Stimulated activated CD8-positive, alpha-beta memory T cell treated with anti-CD3 and anti-CD28 coated beads, Interleukin-7, amount 100 ng/mL, for 1 hour (primary cell): ENCODE measurements at regions not wholly inside any gene's neighbourhood (a gene's known extent, or its start where the extent isn't known, plus 50 kb on each side); places are given as distances from the start of the nearest gene placed in this dataset.
"Not testable (repeated sequence)": the region's sequence is repeated elsewhere in the genome, so short reads cannot be mapped to it uniquely, and the experiment has no call there.

Experiments used
- DNase-seq, 2 donors: peaks; one replicate each; pipeline ENCODE4 v3.0.0-alpha.2; 2020; ENCODE audit warnings: low read depth in 2 of 2

DNA sequence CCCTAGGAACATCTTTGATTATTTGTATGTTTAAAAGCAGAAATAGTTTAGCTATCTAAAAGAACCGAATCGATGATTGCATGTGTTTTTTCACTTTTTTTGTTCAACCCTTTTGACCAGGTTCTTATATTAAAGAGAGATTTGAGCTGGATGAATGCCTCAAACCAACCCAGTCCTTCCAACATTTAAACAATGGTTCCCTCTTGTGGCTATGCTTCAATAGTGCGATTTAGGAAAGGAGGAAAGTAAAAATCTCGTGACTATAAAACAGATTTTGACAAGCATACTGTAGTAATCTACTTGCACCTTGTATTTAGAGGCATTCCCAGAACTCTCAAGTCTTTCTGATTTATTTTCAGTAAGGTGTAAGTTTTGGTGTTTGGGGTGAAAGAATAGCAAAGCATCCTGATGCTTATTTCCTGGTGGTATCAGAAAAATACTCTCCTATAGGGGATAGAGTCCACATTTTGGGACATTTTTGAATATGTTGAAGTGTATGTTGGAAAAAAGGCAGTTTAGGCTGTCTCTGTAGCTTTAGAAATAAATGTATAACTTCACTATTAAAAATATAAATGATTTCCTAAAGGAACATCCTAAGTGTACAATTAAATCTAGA, 159.6 kb upstream of the KCNH8 start:
- no peak for DNase-seq

GRCh38 chr3:18987862-18988447, 160.4 kb upstream of the KCNH8 start:
- DNase-seq = no peak

DNA sequence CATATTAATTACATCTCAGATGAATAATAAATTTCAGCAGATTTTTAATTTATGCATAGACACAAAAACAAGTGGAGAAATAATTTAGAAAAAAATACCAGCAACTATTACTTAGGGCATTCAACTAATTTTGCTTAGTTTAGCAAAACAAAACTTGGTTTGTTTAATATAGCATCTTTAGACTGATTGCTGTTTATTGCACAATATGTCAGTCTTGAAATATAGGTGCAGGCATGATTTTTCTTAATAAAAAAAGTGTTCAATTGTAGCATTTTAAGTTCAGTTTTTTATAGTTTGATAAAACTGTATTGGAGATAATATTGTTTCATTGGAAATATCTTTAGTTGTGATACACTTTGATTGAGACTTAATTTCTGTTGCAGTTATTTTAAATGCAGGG, 161.2 kb upstream of the KCNH8 start:
- no peak for DNase-seq

GRCh38 chr3:18982920-18983319, 165.4 kb upstream of the KCNH8 start:
- DNase-seq = no peak

GRCh38 chr3:18976102-18976501, 172.2 kb upstream of the KCNH8 start:
- not testable (repeated sequence) for DNase-seq

DNA sequence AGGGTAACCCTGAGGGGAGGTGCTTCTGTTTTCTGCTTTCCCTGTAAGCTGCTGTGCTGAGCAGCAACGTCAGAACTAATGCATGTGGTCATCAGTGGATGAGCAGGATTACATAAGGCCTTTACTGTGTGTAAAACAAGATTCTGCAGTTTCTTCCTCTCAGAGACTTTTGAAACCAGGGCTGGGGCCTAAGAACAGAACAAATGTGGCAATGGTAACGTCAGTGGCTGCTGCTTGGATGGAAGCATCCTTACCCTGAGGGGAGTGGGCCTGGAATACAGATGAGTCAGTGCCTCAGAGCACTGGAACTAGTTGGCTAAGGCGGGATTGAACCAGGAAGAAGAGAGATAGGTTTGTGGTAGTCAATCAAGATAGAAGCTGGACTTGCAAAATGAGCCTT, 180.2 kb upstream of the KCNH8 start:
- no peak for DNase-seq

- DNase-seq = no peak
Measured at GRCh38 chr3:18965781-18966180, 182.5 kb upstream of the KCNH8 start.

- DNase-seq = no peak
Measured at GRCh38 chr3:18964640-18965039, 183.7 kb upstream of the KCNH8 start.

DNA sequence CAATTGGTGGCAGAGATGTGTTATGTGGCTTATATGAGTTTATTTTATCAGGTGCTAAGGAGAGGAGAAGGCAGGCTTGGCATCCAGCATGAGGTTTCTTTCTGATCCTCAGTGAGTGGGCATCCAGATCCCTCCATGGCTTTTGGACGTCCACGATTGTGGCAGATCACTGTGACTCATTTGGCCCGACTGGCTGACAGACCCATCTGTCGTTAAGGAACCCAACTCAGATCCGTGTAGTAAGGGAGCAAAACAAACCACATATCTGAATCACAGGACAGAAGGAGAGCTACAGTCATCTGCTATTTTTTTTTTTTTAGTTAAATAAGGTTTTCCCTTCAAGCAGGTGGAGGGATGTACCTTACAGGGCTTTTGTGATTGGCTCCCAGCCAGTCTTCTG, 197.0 kb upstream of the KCNH8 start:
- DNase-seq = no peak

- no peak for DNase-seq
Measured at GRCh38 chr3:18946524-18946923, 201.8 kb upstream of the KCNH8 start.

DNA sequence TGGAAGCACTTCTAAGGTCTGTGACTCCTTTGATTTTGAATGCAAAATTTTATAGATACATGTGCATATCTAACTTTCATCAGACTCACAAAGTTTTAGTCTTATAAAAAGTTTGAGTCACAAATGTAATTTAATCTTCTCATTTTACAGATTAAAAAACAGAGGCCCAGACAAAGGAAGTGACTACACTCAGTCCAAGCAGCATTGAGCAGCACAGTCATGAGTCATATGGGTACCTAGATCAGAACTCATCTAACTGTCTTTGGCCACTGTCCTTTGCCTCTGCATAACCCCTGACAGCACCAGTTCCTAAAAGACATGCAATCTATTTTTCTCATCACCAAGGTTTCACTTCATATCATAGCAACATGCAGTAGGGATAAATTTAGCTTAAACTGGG, 210.7 kb upstream of the KCNH8 start:
- no peak for DNase-seq

- no peak for DNase-seq
Measured at GRCh38 chr3:18919158-18919557, 229.2 kb upstream of the KCNH8 start.

DNA sequence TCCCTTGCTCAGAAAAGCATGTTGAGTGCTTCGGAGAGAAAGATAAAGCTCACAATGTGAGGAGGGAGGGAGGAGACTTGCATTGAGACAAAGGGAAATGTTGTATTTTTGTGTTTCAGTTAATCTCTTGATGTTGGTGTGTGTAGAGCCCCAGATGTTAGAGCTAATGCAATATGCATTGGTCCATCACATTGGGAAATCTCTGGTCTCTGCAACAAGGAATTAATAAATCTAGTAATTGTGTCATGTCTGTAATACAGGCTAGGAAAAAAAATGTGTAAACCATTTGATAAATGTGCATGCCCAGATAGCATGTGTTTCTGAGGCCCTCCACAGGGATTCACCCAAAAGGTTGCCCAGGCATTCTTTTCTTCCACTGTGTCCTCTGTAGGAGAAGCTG, 230.4 kb upstream of the KCNH8 start:
- no peak for DNase-seq

DNA sequence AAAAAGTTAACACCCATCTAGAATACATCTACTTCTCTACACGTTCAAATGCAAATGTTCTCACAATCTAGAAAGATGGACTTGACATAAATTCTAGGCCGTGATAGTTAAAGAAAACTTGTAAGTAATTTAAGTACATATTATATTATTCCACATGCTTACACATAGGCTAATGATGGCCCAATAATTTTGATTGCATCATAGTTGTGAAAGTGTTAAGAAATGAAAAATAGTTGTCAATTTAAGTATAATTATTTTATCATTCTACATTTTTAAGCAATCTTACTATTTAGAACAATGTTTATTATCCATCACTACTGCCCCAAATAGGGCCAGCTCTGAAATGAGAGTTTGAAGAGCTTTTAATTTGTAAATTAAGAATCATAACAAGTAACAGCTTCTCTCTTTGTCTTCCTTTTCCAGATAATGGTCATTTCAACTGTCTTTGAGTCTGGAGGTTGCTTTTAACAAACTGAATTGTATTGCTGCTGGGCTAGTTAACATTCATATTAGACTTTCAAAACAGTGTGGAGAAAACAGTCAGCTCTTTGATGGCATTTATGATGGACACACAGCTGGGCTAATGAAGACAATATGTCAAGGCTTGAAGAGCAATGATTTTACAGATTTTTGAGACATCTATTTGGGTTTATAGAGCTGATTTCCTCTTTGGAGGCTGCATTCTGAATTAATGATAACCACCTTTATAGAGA, 246.1 kb upstream of the KCNH8 start:
- no peak for DNase-seq

- DNase-seq = no peak
Measured at GRCh38 chr3:18901571-18901970, 246.7 kb upstream of the KCNH8 start.

DNA sequence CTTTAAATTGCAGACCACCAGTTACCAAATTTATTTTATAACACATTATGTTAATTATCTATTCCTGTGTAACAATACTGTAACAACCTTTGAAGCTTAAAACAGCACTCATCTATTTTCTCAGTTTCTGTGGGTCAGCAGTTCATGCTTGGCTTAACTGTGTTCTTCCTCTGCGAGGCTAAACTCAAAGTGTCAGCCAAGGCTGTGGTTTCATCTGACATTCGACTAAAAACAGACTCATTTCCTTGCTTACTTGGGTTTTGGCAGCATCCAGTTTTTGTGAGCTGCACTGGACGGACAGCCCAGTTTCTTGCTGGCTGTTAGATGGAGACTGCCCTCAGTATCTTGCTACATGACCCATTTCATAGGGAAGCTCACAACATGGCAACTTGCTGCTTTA, 247.3 kb upstream of the KCNH8 start:
- DNase-seq = no peak

DNA sequence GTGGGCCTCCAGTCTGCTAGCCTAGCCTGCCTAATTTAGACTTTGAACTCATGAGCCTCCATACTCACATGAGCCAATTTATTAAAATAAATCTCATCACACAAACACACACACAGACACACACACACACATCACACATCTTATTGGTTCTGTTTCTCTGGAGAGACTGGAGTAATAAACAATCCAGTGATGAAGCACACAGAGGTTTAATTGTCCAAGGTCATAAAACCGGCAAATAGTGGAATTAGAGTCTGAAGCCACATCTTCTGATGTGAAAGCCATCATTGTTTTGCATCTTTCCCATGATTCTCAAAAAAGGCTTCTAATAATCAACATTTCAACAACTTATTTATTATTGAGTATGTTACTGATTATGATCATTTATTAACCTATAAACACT, 249.4 kb upstream of the KCNH8 start:
- DNase-seq = no peak

GRCh38 chr3:18892756-18893155, 255.6 kb upstream of the KCNH8 start:
- DNase-seq = no peak

GRCh38 chr3:18892047-18892446, 256.3 kb upstream of the KCNH8 start:
- DNase-seq = no peak

- no peak for DNase-seq
Measured at GRCh38 chr3:18891641-18892040, 256.7 kb upstream of the KCNH8 start.

DNA sequence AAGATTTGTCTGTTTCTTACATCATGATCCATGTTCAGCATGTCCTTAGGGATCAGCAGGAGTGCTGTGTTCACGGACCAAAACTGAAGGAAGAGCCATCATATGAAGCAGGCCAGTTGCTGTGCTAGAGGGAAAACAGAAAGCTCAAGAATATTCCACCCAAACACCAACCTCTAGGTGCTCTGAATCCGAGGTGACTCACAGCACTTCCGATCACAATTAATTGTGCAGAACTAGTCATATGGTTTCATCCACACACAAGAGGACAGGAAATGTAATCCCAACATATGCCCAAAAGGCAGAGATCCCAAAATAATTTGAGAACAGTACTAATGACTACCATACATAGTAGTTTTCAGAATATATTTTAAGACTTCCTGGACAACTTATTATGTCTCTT, 257.9 kb upstream of the KCNH8 start:
- no peak for DNase-seq

GRCh38 chr3:18888819-18889218, 259.5 kb upstream of the KCNH8 start:
- DNase-seq = no peak

DNA sequence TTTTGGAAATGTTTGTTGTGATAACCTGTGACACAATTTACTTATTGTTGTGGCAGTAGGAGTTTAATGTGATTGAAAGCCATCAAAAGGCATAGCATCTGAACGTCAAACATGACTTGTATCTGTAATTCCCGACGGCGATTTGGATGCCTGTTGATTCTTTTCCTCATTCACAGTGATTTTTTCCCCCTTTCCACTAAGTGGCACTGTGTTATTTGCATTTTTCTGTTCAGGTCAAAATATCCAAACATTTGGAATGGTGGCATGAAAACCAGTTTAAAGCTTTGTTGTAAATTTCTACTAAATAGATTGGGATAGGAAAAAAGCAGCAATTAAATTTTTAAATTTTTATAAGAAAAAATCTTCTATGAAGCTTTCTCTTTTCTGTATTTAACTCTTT, 259.9 kb upstream of the KCNH8 start:
- DNase-seq = no peak

GRCh38 chr3:18886331-18886730, 262.0 kb upstream of the KCNH8 start:
- no peak for DNase-seq
